Stimulated activated CD4-positive, alpha-beta T cell treated with anti-CD3 and anti-CD28 coated beads, Interleukin-15, amount 100 ng/mL, for 48 hours (primary cell): ENCODE measurements at regions not wholly inside any gene's neighbourhood (a gene's known extent, or its start where the extent isn't known, plus 50 kb on each side); places are given as distances from the start of the nearest gene placed in this dataset.
"Not testable (repeated sequence)": the region's sequence is repeated elsewhere in the genome, so short reads cannot be mapped to it uniquely, and the experiment has no call there.

Experiments
- DNase-seq, 2 donors: peaks; one replicate each; pipeline ENCODE4 v3.0.0-alpha.2; 2020; ENCODE audit warnings: low read depth in 2 of 2

DNA sequence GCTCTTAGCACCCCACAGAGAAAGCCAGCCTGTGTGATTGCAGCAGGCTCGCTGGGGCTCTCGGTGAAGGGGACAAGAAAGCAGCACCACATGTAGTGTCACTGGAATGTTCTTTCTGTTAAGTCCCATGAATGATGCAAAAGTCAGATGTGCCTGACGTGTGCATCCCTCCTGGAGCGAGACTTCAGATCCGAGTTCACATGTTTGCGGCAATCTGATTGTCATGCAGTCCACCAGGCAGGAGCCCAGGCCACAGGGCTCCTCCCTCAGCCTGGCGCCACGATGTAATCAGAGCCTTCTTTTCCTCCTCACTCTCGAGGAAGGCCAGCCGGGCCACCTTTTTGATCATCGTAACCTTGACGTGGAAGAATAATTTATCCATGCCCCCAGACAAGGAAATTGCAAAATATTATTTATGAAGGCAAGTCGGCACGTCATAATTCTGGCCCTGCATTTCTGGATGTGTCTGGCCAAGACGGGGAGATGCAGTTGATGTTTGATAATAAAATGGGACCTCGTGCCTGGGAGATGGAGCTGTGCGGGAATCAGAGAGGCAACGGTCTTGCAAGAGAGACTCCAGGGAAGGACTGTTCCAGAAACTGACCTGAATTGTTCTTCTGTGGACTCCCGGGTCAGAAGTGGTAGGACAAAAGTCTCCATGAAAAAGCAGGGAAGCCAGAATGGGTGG is 214.6 kb downstream of the PHETA1 start:
- no peak for DNase-seq

- DNase-seq, result no peak
Observed at GRCh38 chr12:111152561-111152960, 216.3 kb downstream of the PHETA1 start.

- no peak for DNase-seq
Observed at GRCh38 chr12:111150921-111151840, 217.7 kb downstream of the PHETA1 start.

DNA sequence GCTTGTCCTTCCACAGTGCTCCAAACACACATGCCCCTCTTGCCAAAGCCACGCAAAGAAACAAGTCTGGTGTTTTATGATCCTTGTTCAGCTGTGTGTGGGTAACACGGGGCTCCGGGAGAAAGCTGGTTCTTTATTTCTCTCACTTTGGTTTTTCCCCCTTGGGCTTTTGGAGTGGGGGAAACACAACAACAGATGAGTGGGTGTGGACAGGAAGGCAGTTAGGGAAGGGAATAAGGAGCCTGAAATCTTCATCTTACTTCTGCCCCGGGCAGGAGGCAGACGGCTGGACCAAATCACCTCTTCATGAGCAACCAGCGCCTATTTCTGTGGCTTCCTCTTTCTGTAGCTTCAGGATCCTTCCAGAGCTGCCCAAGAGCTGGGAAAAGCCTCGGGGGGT is 218.5 kb downstream of the PHETA1 start:
- DNase-seq, result no peak

- no peak for DNase-seq
Observed at GRCh38 chr12:111149299-111149698, 219.6 kb downstream of the PHETA1 start.

GRCh38 chr12:111148005-111148404 is 220.9 kb downstream of the PHETA1 start:
- no peak for DNase-seq

DNA sequence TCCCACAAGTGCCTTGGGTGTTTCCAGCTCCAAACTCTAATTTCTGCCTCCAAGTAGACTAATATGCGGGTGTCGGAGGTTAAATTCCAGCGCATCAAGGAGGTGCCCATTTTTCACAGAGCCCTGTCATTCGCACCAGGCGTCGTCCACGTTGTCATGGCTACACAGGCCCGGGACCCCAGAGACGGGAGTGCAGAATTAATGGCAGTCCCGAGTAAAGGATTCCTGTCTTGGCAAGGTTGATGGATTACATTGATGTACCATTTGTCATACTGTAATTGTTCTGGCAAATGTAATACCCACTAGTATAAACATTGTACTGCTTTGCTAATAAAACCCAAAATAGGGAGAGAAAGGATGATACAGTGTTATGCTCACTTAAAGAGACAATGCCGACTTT is 222.9 kb upstream of the MYL2 start:
- no peak for DNase-seq

DNA sequence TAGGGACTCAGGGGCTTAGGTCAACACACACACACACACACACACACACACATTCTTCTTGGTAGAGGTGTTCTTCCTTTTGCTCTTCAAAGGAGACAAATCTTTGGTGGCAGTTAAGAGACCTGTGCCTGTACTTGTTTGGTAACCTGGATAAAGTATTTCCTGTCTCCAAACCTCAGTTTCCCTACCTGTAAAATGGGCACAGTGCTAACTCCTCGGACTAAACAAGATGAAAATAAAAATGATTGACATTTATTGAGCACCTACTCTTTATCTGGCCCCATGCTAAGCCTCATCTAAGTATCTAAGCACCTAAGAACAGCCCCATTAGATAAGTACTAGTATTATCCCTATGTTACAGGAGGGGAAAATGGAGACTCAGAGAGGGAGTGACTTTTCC is 220.8 kb upstream of the MYL2 start:
- DNase-seq, result no peak

GRCh38 chr12:111138016-111138415 is 217.6 kb upstream of the MYL2 start:
- no peak for DNase-seq

- no peak for DNase-seq
Observed at GRCh38 chr12:111135293-111135832, 215.0 kb upstream of the MYL2 start.

DNA sequence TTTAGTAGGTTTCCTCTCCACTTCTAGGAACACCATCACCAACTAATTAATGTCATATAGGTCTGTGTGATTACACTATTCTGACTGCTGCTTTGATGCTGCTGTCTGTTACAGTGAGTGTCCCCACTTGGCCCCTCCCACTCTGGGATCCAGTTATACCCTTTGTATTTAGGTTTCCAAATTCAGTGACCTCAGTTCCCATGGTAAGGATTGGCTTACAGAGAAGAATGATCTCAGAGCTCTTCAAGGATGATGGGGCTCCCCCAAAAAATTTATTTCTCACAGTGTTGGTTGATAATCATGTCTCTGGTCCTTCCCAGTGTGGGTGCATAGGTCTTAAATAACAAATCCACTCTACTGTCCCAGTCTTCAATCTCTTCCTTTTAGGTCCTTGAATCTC is 210.0 kb upstream of the MYL2 start:
- DNase-seq, result no peak

DNA sequence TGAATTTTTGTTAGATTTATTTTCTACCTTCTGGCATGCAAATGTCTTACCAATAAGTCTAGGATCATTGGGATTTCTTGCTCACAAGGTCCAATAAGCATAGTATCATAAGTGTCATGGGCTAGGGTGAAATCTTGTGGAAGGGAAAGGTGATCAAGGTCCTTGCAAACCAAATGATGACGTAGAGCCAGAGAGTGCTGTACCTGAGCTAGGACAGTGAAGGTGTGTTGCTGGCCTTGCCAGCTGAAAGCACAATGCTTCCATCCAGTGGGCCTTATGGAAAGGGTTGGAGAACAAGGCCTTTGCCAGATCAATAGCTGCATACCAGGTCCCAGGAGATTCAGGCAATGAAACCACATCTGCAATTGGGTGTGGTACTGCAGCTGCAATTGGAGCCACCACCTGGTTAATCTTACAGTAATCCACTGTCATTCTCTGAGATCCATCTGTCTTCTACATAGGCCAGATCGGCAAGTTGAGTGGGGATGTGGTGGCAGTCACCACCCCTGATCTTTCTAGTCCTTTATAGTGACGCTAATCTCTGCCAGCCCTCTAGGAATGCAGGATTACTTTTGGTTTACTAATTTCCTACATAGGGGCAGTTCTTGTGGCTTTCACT is 208.9 kb upstream of the MYL2 start:
- DNase-seq, result no peak

DNA sequence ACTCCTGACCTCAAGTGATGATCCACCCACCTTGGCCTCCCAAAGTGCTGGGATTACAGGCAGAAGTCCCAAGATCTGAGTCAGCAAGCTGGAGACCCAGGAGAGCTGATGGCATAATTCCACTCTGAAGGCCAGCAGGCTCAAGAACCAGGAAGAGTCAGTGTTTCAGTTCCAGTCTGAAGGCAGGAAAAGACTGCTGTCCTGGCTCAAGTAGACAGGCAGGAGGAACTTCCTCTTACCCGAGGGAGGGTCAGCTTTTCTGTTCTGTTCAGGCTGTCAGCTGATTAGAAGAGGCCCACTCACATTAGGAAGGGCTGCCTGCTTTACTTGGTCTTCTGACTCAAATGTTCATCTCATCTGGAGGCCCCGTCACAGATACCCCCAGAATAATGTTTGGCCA is 206.0 kb upstream of the MYL2 start:
- no peak for DNase-seq

- DNase-seq, result no peak
Observed at GRCh38 chr12:111124183-111124582, 203.8 kb upstream of the MYL2 start.

GRCh38 chr12:111123390-111123789 is 203.0 kb upstream of the MYL2 start:
- DNase-seq, result no peak

GRCh38 chr12:111122458-111122878 is 202.1 kb upstream of the MYL2 start:
- no peak for DNase-seq

GRCh38 chr12:111121840-111122239 is 201.5 kb upstream of the MYL2 start:
- no peak for DNase-seq

DNA sequence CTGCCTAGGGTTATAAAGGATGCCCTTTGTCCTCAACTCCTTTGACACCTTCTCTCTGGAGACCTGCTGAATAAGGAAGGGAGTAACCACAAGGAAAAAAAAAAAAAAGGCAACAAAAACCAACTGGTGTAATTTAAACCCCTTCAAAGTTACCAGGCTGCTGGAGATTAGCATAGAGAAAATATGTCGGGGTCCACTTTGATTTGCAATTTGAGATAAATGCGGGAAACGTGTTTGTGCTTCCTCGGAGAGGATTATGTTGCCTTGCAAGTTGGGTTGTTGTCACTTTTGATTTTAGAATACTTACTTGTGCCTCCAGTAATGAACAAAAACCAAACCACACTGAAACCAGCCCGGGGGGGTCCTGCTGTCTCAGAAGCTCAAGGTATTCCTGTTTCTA is 200.2 kb upstream of the MYL2 start:
- no peak for DNase-seq

- no peak for DNase-seq
Observed at GRCh38 chr12:111117017-111117416, 196.6 kb upstream of the MYL2 start.

- DNase-seq, result not testable (repeated sequence)
Observed at GRCh38 chr12:111113313-111113712, 192.9 kb upstream of the MYL2 start.

DNA sequence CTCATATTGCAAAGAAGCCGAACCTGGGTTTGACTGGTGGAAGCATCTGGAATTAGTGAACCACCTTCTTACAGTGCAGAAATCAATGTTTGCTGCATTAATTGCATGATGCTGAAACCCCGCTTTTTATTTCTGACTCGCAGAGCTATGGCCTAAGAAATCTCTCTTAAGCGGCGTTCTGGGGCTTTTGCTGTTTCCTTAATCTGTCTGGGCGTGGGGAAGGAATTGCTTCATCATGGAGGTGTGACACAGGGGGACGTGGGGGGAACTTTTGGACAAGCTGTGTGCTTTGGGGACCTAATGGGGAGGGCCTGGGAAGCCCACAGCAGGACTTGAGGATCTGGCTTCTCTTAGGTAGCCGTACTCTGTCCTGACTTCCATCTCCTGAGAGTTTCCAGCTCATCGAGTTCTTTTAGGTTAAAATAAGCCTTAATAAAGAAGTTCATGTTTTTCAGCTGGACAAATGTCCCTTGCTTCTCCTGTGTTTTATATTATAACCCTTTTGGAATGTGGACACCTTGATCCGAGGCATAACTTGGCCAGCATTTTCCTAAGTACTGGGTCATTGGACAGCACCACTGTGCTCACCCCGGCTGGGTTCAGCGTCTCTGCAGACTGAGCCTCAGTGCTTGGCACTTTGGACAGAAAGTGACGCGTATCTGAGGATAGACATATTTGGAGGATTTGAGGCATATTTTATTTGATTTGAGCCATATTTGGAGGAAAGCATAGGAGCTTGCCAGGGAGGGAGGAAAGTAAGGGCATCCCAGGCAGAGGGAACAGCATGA is 192.1 kb upstream of the MYL2 start:
- DNase-seq, result no peak

GRCh38 chr12:111111681-111112080 is 191.3 kb upstream of the MYL2 start:
- DNase-seq, result no peak
